ENCODE measurements at regions not wholly inside any gene's neighbourhood (a gene's known extent, or its start where the extent isn't known, plus 50 kb on each side); places are given as distances from the start of the nearest gene placed in this dataset.

DNA sequence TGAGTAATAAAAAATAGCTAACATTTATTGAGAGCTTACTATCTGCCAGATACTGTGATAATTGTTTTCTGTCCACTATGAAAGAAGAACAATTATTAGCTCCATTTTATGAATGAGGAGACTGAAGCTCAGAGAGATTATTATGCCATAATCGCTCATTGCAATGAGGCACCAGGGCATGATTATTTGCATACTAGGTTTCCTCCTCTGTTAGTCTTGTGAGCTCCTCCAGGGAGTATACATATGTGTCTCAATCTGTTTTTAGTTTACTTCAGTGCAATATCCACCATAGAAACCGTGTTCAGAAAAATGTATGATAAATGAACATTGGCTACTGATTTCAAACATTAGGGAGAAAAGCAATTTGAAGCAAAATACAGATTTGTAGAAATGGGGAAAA, 139.4 kb upstream of the OTUD4 start:
- TF ChIP-seq, protein P1, sequence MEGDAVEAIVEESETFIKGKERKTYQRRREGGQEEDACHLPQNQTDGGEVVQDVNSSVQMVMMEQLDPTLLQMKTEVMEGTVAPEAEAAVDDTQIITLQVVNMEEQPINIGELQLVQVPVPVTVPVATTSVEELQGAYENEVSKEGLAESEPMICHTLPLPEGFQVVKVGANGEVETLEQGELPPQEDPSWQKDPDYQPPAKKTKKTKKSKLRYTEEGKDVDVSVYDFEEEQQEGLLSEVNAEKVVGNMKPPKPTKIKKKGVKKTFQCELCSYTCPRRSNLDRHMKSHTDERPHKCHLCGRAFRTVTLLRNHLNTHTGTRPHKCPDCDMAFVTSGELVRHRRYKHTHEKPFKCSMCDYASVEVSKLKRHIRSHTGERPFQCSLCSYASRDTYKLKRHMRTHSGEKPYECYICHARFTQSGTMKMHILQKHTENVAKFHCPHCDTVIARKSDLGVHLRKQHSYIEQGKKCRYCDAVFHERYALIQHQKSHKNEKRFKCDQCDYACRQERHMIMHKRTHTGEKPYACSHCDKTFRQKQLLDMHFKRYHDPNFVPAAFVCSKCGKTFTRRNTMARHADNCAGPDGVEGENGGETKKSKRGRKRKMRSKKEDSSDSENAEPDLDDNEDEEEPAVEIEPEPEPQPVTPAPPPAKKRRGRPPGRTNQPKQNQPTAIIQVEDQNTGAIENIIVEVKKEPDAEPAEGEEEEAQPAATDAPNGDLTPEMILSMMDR (IDR thresholded peaks at IDR 0.05), result no peak
- no peak for TF ChIP-seq POLR2A (IDR thresholded peaks at IDR 0.05; ENCODE audit: low read depth)
